Omental fat pad (tissue), 3 donors: ENCODE measurements at regions not wholly inside any gene's neighbourhood (a gene's known extent, or its start where the extent isn't known, plus 50 kb on each side); places are given as distances from the start of the nearest gene placed in this dataset.
"Not testable (repeated sequence)": the region's sequence is repeated elsewhere in the genome, so short reads cannot be mapped to it uniquely, and the experiment has no call there.

Experiments
- ATAC-seq: fragments of 150-250 bp; one replicate; pipeline ENCODE4 v1.9.1; 2016; ENCODE audit warnings: mild to moderate bottlenecking, moderate library complexity; ENCODE audit not compliant: low FRiP score
- DNase-seq: peaks from one replicate; pipeline ENCODE4 v3.0.0-alpha.2; 2019; ENCODE audit warnings: low spot score
- TF ChIP-seq, protein P1 (sequence below), 3 donors: fragments of 450-650 bp; IDR thresholded peaks; one replicate each; pipeline ENCODE4 v1.5.1; 2016 to 2017; ENCODE audit warnings: antibody characterized with exemption in 3 of 3, mild to moderate bottlenecking in 3 of 3, moderate library complexity in 2 of 3

DNA sequence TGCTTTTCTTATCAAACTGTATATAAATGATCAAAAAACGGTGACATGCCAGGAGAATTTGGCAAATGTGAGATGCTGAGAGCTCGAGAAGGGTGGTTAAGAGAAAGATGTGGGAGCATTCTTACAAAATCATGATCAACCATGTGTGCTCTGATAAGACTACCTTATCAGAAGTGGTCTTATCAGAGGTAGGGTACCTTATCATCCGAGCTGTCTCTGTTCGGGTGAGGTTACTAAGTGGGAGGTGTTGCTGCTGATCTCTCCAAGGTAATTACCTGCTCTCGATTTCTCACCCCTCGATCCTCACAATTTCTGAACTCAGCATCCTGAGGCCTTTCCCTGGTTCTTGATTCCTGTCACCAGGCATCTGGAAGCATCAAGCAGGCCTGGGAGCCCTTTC lies 813.0 kb upstream of the ID2 start:
- TF ChIP-seq, protein P1, sequence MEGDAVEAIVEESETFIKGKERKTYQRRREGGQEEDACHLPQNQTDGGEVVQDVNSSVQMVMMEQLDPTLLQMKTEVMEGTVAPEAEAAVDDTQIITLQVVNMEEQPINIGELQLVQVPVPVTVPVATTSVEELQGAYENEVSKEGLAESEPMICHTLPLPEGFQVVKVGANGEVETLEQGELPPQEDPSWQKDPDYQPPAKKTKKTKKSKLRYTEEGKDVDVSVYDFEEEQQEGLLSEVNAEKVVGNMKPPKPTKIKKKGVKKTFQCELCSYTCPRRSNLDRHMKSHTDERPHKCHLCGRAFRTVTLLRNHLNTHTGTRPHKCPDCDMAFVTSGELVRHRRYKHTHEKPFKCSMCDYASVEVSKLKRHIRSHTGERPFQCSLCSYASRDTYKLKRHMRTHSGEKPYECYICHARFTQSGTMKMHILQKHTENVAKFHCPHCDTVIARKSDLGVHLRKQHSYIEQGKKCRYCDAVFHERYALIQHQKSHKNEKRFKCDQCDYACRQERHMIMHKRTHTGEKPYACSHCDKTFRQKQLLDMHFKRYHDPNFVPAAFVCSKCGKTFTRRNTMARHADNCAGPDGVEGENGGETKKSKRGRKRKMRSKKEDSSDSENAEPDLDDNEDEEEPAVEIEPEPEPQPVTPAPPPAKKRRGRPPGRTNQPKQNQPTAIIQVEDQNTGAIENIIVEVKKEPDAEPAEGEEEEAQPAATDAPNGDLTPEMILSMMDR (IDR thresholded peaks at IDR 0.05), result no peak
- DNase-seq (no peak), ATAC-seq (no peak)

DNA sequence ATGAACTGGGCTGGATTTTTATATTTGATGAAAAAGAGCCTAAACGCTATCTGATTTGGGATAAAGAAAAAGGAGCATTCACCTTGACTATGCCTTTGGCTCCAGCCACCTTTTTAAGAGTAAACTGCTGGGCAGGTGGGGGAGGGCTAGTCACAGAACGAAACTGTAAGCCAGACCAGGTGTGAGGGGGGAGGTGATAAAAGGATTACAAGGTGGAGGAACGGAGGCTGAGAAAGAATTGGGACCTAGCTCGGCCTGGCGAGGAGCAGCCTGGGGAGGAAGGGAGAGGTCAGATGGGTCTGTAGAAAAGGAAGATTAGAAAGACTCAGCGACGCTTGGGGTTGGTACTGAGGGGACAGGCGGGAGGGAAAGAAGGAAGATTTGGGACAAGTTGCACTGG lies 805.4 kb upstream of the ID2 start:
- ATAC-seq, DNase-seq: not testable (repeated sequence)

DNA sequence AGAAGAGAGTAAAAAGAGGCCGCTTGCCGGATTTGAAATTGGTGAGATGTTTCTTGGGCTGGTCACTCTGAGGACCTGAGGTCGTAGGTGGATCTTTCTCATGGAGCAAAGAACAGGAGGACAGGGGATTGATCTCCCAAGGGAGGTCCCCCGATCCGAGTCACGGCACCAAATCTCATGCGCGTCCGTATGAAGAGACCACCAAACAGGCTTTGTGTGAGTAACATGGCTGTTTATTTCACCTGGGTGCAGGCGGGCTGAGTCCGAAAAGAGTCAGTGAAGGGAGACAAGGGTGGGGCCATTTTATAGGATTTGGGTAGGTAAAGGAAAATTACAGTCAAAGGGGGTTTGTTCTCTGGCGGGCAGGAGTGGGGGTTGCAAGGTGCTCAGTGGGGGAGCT lies 803.6 kb upstream of the ID2 start:
- not testable (repeated sequence) for ATAC-seq, DNase-seq

DNA sequence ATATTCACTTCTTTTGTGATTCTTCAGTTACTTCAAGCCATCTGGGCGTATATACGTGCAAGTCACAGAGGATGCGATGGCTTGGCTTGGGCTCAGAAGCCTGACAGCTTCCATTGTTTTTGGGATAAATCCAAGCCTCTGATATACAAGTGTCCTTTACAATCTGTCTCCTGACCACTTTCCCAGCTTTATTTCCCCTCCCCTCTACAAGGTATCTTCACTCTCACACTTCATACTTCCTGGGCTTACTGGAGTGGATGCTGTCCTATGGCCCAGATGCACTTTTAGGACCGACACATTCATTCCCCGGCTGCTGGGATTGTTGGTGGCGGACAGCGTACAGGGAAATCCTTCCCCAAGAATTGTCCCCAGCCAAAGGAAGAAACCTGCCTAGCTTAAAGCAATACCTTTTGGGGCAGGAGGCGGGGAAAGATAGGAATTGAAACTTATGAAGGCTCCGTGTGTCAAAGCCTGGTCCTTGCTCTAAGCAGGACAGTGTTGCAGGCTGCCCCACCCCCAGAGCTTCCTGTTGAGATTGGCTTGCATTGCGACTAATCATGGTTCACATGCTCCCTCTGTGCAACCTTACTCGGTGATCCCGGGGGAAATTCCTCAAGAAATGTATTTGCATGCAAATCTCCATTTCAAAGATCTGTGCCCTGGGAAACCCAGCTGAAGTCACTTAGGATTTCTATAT lies 802.9 kb upstream of the ID2 start:
- TF ChIP-seq, protein P1 (IDR thresholded peaks at IDR 0.05), result no peak
- DNase-seq (no peak), ATAC-seq (no peak)

DNA sequence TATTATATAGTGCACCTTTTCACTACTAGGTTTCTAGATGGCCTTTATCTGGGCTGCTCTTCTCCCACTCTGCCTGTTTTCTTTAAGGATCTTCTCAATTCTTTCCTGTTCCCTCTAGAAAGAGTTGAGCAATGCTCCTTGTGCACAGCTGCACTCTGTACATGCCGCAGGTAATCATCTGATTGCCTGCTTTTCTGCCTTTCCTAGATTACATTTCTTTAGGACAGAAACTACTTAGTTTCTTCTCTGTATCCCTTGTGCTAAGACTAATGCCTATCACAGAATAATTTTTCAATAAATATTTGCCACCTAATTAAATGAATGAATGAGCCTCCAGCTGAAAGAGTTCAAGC lies 802.4 kb upstream of the ID2 start:
- TF ChIP-seq, protein P1 (IDR thresholded peaks at IDR 0.05), result no peak
- DNase-seq (no peak), ATAC-seq (no peak)

DNA sequence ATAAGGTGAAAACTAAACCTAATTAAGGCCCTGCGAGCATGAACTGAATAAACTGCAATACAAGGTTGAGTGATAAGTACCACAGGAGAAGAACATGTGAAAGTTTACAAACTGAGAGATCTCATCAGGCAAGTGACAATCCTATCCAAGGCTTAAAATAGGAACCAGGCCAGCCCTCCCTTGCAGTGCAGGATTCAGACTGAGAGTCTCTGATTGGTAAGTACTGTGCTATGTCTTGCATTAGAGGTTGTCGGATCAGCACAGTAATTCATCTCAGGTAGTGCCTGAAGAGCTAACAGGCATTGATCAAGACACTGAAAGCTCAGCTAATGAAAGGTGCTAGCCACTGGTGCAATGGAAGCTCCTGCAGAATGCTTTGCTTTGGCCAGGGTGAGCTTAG lies 801.7 kb upstream of the ID2 start:
- DNase-seq (no peak), ATAC-seq (no peak)
- TF ChIP-seq, protein P1 (IDR thresholded peaks at IDR 0.05), result no peak

DNA sequence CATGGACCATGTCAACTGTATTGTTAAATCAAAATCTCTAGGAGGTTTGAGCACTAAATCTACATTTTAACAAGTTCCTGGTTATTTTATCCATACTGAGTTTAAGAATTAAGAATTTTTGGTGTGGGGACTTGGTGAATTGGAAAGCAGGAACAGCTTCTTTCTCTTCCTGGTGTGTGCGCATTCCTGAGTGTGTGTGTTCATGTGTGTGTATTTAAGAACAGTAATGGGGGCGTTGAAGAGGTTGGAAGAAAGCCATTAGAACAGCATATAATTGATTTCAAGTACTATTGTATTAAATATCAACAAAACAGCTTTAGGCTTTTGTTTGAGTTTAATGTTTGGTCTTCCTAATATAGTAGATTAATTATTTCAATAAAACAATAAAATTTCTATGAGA lies 801.3 kb upstream of the ID2 start:
- DNase-seq, result no peak
- TF ChIP-seq, protein P1 (IDR thresholded peaks at IDR 0.05), result no peak
- ATAC-seq, result no peak

DNA sequence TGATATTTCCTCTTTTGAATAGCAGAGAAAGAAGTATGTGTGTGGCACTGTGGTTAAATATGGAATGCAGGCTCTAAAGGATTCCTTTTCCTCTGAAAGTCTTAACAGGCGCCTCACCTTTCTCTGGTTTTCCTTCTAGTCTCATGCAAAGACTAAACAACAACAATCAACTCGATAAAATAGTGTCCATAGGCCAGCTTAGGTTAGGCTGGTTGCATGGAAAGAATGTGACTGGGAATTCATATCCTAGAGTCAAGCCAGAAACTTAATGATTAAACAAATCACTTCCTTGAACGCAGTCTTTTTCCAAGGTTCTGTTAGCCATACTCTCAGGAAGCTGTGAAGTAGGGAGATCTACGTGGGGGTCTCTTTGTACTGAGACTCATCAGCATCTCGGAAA lies 800.8 kb upstream of the ID2 start:
- DNase-seq (no peak), ATAC-seq (no peak)
- TF ChIP-seq, protein P1 (IDR thresholded peaks at IDR 0.05), result no peak
